ENCODE measurements at regions not wholly inside any gene's neighbourhood (a gene's known extent, or its start where the extent isn't known, plus 50 kb on each side); places are given as distances from the start of the nearest gene placed in this dataset.

DNA sequence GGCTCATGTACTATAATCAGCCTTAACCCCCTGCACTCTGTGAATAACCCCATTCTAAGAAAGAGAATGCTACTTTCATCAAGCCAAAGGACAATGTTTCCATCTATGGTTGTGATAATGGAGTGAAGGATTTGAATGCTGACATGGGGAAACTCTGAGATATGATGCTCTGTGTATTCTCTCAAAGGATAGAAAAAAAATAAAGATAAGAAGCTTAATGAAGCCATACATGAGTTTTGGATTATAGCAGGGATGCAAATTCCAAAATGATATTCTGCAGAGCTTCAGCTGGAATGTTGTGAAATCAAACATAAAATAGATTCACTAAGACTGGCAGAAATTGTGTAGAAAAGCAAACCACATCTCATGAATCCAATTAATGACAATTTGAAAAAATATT, 1074.1 kb downstream of the XPNPEP1 start:
- H3K27me3 ChIP-seq = no peaks in the 10 kb centered on the region
- H3K36me3 ChIP-seq = no peaks in the 10 kb centered on the region
- H3K9ac ChIP-seq = no peak overlapping the region
- H3K27ac ChIP-seq = no peak overlapping the region
- 0 out of 2 replicates have a peak, but pooled peaks cover 2% of the 10 kb centered on the region for H3K9me3 ChIP-seq
- no peak for TF ChIP-seq Cebpa-rat (IDR thresholded peaks at IDR 0.05)
- H3K4me3 ChIP-seq = no peak overlapping the region
- no peaks in the 10 kb centered on the region for H4K20me1 ChIP-seq
- peaks cover 44% of the 10 kb centered on the region for H3K4me1 ChIP-seq
- peak overlapping the region; percentile 15 for H3K4me2 ChIP-seq

DNA sequence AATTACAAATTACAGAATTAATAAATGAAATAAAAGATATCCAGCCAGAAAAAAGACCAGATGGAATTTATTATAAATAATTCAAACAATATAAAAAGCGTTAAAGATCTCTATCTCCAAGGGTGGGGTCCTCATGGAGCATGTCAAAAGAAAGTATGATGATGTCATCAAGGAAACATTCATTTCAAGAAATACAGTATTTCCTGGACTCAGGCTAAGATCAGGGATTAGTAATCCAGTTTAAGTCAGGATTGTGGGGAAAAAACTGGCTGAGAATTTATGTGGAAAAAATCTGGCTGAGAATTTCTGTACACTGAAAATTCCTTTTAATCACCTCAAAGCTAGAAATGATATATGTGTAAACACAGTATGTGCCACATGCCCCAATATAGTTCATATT, 1075.3 kb downstream of the XPNPEP1 start:
- Histone ChIP-seq H3K27ac (no peak overlapping the region), H3K27me3 (no peaks in the 10 kb centered on the region), H4K20me1 (no peaks in the 10 kb centered on the region), H3K9me3 (0 out of 2 replicates have a peak, but pooled peaks cover 4% of the 10 kb centered on the region), H3K4me3 (no peak overlapping the region), H3K9ac (no peak overlapping the region), H3K4me2 (no peak overlapping the region), H3K4me1 (peaks cover 44% of the 10 kb centered on the region), H3K36me3 (no peaks in the 10 kb centered on the region)
- TF ChIP-seq Cebpa-rat (IDR thresholded peaks at IDR 0.05) = no peak

DNA sequence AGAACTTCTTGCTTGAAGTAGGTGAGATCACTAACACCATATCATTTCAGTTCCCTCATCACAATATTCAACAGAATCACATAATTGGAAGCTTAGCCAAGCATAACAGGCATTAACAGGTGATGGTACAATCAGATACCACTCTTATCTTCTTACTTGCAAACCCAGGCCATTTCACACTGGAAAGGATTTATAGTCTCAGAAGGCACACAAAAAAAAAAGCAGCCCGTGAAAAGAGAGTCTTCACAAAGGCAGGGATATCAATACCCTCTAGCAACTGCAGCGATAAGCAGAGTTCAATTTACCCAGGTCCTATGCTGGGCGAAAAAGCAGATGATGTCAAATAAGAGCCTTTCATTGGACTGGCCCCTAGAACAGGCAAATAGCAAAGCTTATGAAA, 1082.4 kb downstream of the XPNPEP1 start:
- H3K4me2 ChIP-seq = no peak overlapping the region
- no peak overlapping the region for H3K9ac ChIP-seq
- H3K27ac ChIP-seq = no peak overlapping the region
- H3K36me3 ChIP-seq = no peaks in the 10 kb centered on the region
- H3K4me3 ChIP-seq = no peak overlapping the region
- 0 out of 2 replicates have a peak, but pooled peaks cover 4% of the 10 kb centered on the region for H3K9me3 ChIP-seq
- no peaks in the 10 kb centered on the region for H4K20me1 ChIP-seq
- H3K27me3 ChIP-seq = no peaks in the 10 kb centered on the region
- TF ChIP-seq Cebpa-rat (IDR thresholded peaks at IDR 0.05) = no peak
- H3K4me1 ChIP-seq = no peaks in the 10 kb centered on the region

DNA sequence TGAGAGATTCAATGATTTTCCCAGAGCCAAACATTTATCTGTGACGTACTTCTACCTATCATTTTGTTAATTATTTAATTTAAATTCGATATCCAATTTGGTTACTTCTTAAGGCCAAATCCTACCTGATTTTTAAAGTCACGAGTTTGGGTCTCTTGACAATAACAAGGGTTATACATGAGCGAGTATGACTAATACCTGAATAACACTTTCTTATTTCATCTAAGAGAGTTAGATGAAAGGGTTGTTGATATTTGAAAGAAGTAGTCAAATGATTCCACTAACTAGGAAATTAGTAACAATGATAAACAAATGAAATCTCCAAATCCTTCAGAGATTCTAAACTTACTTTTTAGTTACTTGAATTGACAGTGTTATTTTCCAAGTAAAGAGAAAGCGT, 1086.9 kb downstream of the XPNPEP1 start:
- no peak for TF ChIP-seq Cebpa-rat (IDR thresholded peaks at IDR 0.05)
- no peaks in the 10 kb centered on the region for H3K27me3 ChIP-seq
- H3K4me2 ChIP-seq = no peak overlapping the region
- H3K4me3 ChIP-seq = no peak overlapping the region
- no peaks in the 10 kb centered on the region for H3K9me3 ChIP-seq
- H3K36me3 ChIP-seq = no peaks in the 10 kb centered on the region
- no peaks in the 10 kb centered on the region for H3K4me1 ChIP-seq
- no peak overlapping the region for H3K27ac ChIP-seq
- no peak overlapping the region for H3K9ac ChIP-seq
- no peaks in the 10 kb centered on the region for H4K20me1 ChIP-seq

DNA sequence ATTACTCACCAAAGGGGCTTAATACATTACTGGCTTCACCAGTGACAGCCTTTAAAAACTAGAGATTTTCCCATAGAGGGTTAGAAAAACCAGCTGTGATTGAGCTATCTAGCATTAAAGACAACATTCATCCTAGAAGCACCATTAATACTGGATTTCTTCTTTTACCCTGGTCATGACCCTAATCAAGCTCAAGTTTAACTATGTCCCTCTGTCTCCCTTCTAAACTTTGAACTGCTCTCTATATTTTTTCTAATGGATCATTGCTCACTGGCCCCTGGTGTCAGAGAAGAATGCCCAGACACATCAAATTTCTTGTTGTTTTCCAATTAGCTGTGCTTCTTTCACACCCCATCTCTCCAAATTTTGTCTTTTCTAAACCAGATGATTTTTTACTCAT, 1101.3 kb downstream of the XPNPEP1 start:
- no peak for TF ChIP-seq Cebpa-rat (IDR thresholded peaks at IDR 0.05)
- Histone ChIP-seq H3K27ac (no peak overlapping the region), H3K4me3 (no peak overlapping the region), H3K36me3 (no peaks in the 10 kb centered on the region), H3K4me1 (no peaks in the 10 kb centered on the region), H3K4me2 (no peak overlapping the region), H3K27me3 (no peaks in the 10 kb centered on the region), H3K9me3 (no peaks in the 10 kb centered on the region), H4K20me1 (no peaks in the 10 kb centered on the region), H3K9ac (no peak overlapping the region)

DNA sequence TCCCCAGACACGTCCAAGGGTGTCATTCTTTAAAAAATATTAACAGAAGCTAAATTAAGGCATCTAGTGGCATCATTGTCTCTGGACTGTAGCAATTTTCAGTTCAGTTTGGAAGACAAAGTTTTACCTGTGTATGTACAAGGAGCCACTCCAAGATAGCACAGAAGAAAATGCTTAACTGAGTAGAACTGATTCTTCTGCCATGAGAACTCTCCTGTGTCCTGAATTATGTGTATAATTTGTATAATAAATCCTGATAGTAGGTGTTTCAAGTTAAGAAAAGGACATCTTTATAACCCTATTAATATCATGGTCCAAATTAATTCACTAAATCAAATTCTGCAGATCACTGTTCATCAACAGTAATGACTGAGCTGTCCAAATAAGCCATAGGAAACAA, 1104.0 kb downstream of the XPNPEP1 start:
- Histone ChIP-seq H3K4me1 (no peaks in the 10 kb centered on the region), H3K27ac (no peak overlapping the region), H3K36me3 (no peaks in the 10 kb centered on the region), H3K4me3 (no peak overlapping the region), H3K27me3 (no peaks in the 10 kb centered on the region), H3K9ac (no peak overlapping the region), H3K9me3 (no peaks in the 10 kb centered on the region), H3K4me2 (no peak overlapping the region), H4K20me1 (no peaks in the 10 kb centered on the region)
- no peak for TF ChIP-seq Cebpa-rat (IDR thresholded peaks at IDR 0.05)

DNA sequence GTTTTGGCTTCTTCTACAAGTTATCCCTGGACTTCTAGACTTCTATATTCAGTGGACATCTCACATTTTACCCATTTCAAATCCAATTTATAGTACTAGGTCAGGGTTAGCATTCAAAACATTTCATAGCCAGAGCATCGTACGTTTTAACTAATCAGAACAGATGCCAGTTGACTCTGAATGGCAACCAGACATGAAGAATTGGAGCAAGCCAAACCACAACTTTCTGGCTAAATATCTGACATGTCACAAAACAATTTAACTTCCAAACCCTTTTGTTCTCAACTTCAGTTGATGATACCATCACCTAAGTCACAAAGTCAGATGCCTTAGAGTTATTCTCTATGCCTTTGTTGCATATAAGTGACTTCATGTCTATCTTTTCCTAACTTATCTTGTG, 1105.7 kb downstream of the XPNPEP1 start:
- H3K4me1 ChIP-seq = no peaks in the 10 kb centered on the region
- H3K9ac ChIP-seq = no peak overlapping the region
- no peaks in the 10 kb centered on the region for H3K36me3 ChIP-seq
- H3K4me3 ChIP-seq = no peak overlapping the region
- no peak overlapping the region for H3K27ac ChIP-seq
- no peak for TF ChIP-seq Cebpa-rat (IDR thresholded peaks at IDR 0.05)
- H3K9me3 ChIP-seq = no peaks in the 10 kb centered on the region
- no peaks in the 10 kb centered on the region for H4K20me1 ChIP-seq
- H3K27me3 ChIP-seq = no peaks in the 10 kb centered on the region
- H3K4me2 ChIP-seq = no peak overlapping the region

DNA sequence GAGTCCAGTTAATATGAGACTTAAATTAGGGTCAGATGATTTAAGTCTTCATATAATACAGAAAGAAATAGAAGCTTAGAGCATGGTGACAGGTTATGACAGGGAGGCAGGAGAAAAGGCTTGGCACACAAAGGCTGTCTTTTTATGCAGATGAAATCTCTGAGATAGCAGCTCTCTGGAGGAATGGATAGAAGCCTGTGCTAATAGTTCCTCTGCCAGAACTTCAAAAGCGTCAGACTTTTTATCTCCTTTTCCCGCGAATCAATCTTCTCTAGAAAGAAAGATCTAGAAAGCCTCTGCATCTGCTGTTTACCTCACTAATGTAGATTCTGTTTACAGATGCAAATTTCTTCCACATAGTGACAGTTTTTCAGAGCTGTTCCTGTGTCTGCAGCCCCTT, 1106.2 kb downstream of the XPNPEP1 start:
- Histone ChIP-seq H3K9me3 (no peaks in the 10 kb centered on the region), H3K4me2 (no peak overlapping the region), H3K9ac (no peak overlapping the region), H3K36me3 (no peaks in the 10 kb centered on the region), H4K20me1 (no peaks in the 10 kb centered on the region), H3K4me3 (no peak overlapping the region), H3K27ac (no peak overlapping the region), H3K4me1 (no peaks in the 10 kb centered on the region), H3K27me3 (no peaks in the 10 kb centered on the region)
- no peak for TF ChIP-seq Cebpa-rat (IDR thresholded peaks at IDR 0.05)

DNA sequence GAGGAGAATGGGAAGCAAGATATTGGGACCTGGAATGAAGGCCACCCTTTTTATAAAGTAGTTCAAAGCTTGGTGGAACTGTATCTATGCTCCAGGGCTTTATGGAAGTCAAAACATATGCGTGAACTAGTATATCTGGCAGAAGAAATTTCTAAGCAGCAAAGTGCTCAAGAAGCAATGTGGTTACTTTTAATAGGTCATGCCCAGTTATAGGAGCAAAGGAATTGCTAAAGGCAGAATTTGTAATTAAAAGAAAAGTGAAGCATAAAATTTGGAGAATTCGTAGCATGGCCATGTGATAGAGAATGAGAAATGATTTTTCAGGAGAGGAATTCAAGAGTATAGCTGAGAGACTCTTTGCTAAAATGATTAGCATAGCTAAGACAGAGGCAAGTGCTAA, 1110.4 kb downstream of the XPNPEP1 start:
- H4K20me1 ChIP-seq = no peaks in the 10 kb centered on the region
- no peaks in the 10 kb centered on the region for H3K27me3 ChIP-seq
- H3K36me3 ChIP-seq = no peaks in the 10 kb centered on the region
- H3K9me3 ChIP-seq = no peaks in the 10 kb centered on the region
- no peak for TF ChIP-seq Cebpa-rat (IDR thresholded peaks at IDR 0.05)
- no peak overlapping the region for H3K9ac ChIP-seq
- H3K4me2 ChIP-seq = no peak overlapping the region
- no peaks in the 10 kb centered on the region for H3K4me1 ChIP-seq
- no peak overlapping the region for H3K27ac ChIP-seq
- H3K4me3 ChIP-seq = no peak overlapping the region

DNA sequence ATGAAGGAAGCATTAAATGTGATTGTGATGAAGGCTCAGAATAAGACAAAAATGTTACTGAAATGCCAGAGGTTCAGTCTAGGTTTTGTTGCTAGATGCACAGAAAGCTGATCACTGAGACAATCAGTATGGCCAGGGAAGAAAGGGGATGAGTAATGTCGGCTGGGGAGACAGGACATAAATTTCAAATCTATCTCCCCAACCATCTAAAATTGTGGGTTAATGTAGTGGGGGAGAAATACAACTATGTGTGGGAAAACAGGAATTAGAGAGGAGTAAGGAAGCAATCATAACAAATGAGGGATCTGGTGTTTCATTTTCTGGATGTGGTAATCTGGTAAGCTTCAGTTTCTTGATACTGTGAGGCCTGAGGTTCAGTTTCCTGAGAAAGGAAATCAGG, 1111.0 kb downstream of the XPNPEP1 start:
- H3K4me1 ChIP-seq = no peaks in the 10 kb centered on the region
- no peaks in the 10 kb centered on the region for H3K9me3 ChIP-seq
- no peak overlapping the region for H3K9ac ChIP-seq
- H3K4me2 ChIP-seq = no peak overlapping the region
- no peak overlapping the region for H3K27ac ChIP-seq
- H3K27me3 ChIP-seq = no peaks in the 10 kb centered on the region
- no peaks in the 10 kb centered on the region for H4K20me1 ChIP-seq
- TF ChIP-seq Cebpa-rat (IDR thresholded peaks at IDR 0.05) = no peak
- H3K4me3 ChIP-seq = no peak overlapping the region
- H3K36me3 ChIP-seq = no peaks in the 10 kb centered on the region

DNA sequence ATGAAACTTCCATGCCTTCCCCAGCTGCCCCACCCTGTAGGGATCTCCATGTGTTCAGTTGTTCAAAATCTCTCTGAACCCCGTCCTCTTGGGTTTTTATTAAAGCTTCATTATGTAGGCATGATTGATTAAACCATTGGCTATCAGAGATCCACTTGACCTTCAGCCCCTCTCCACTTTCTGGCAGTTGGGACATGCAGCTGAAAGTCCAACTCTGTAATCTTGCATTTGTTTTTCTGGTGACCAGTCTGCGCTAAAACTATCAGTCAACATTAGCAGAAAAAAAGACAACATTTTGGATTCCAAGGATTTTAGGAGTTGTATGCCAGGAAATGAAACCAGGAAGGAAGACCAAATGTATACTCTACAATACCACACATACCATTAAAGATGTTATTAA, 1115.1 kb downstream of the XPNPEP1 start:
- no peak for TF ChIP-seq Cebpa-rat (IDR thresholded peaks at IDR 0.05)
- Histone ChIP-seq H3K9ac (no peak overlapping the region), H3K4me2 (no peak overlapping the region), H3K36me3 (no peaks in the 10 kb centered on the region), H3K27me3 (no peaks in the 10 kb centered on the region), H3K4me3 (no peak overlapping the region), H3K27ac (no peak overlapping the region), H3K9me3 (no peaks in the 10 kb centered on the region), H3K4me1 (no peaks in the 10 kb centered on the region), H4K20me1 (no peaks in the 10 kb centered on the region)
